ENCODE measurements at regions not wholly inside any gene's neighbourhood (a gene's known extent, or its start where the extent isn't known, plus 50 kb on each side); places are given as distances from the start of the nearest gene placed in this dataset.

- TF ChIP-seq CTCF (IDR thresholded peaks at IDR 0.05; ENCODE audit: poor library complexity, severe bottlenecking) (no peak), EZH2 (IDR thresholded peaks at IDR 0.05; ENCODE audit: borderline replicate concordance, insufficient read depth, low read length, poor library complexity, severe bottlenecking) (no peak), TAF1 (IDR thresholded peaks at IDR 0.05; ENCODE audit: low read depth) (no peak), SMC3 (conservative IDR thresholded peaks at IDR 0.05; ENCODE audit: poor library complexity) (no peak), REST (IDR thresholded peaks at IDR 0.05; ENCODE audit: borderline replicate concordance) (no peak), EP300 (conservative IDR thresholded peaks at IDR 0.05; ENCODE audit: poor library complexity, severe bottlenecking) (no peak)
These were observed 272.4 kb upstream of the TPM1 start for GRCh38 chr15:62770111-62770660.
